Testis (tissue), 2 donors: ENCODE measurements at regions not wholly inside any gene's neighbourhood (a gene's known extent, or its start where the extent isn't known, plus 50 kb on each side); places are given as distances from the start of the nearest gene placed in this dataset.

Experiments
- CTCF ChIP-seq, 3 experiments: fragments of 450-650 bp in 2 of 3; fragments of 200-600 bp in 1 of 3; sonication (generic) in 1 of 3; IDR thresholded peaks; one replicate each; pipeline ENCODE4 v1.5.1; 2016 to 2019; ENCODE audit warnings: antibody characterized with exemption in 3 of 3, mild to moderate bottlenecking in 2 of 3, moderate library complexity in 1 of 3
- POLR2A ChIP-seq: fragments of 450-650 bp; IDR thresholded peaks from one replicate; pipeline ENCODE4 v1.6.1; 2017; ENCODE audit warnings: antibody characterized with exemption, mild to moderate bottlenecking, moderate library complexity

GRCh38 chr10:83372646-83373045 is 766.7 kb upstream of the GHITM start:
- TF ChIP-seq CTCF (IDR thresholded peaks at IDR 0.05): no peak
- TF ChIP-seq POLR2A: no peak
